Neural cell (in vitro differentiated cells): ENCODE measurements at regions not wholly inside any gene's neighbourhood (a gene's known extent, or its start where the extent isn't known, plus 50 kb on each side); places are given as distances from the start of the nearest gene placed in this dataset.

ENCODE experiments used
- H2AFZ ChIP-seq: fragments of 200-600, 300-800 bp; sonication (generic), shearing (Covaris generic); 2 replicates; pipeline ENCODE4 v1.6.0; 2014; ENCODE audit warnings: low read depth, mild to moderate bottlenecking, antibody characterized with exemption, low read length, moderate library complexity
- H3F3A ChIP-seq: fragments of 200-600 bp; shearing (Covaris generic); 2 replicates; pipeline ENCODE4 v1.6.1; 2016; ENCODE audit warnings: mild to moderate bottlenecking, moderate library complexity, mixed read lengths, antibody characterized with exemption, low read length; ENCODE audit not compliant: insufficient read depth, poor library complexity, severe bottlenecking
- H3K27ac ChIP-seq: fragments of 200-600, 300-800 bp; sonication (generic), shearing (Covaris generic); 2 replicates; pipeline ENCODE4 v1.5.1; 2014; ENCODE audit warnings: mild to moderate bottlenecking, low read length, moderate library complexity
- H3K27me3 ChIP-seq: fragments of 300-800, 200-600 bp; sonication (generic), shearing (Covaris generic); 2 replicates; pipeline ENCODE4 v1.6.0; 2014; ENCODE audit warnings: mild to moderate bottlenecking, low read depth, low read length, moderate library complexity; ENCODE audit not compliant: insufficient read depth
- H3K36me3 ChIP-seq: fragments of 300-800, 200-600 bp; sonication (generic), shearing (Covaris generic); 2 replicates; pipeline ENCODE4 v1.5.1; 2014; ENCODE audit warnings: mild to moderate bottlenecking, antibody characterized with exemption, low read length, moderate library complexity; ENCODE audit not compliant: insufficient read depth
- H3K4me2 ChIP-seq: fragments of 300-800, 200-600 bp; sonication (generic), shearing (Covaris generic); 2 replicates; pipeline ENCODE4 v1.6.0; 2014; ENCODE audit warnings: mild to moderate bottlenecking, low read length
- H3K4me3 ChIP-seq: fragments of 300-800, 200-600 bp; sonication (generic), shearing (Covaris generic); 2 replicates; pipeline ENCODE4 v1.5.1; 2014; ENCODE audit warnings: mild to moderate bottlenecking, low read length, moderate library complexity
- H3K79me2 ChIP-seq: fragments of 200-600 bp; shearing (Covaris generic); replicated peaks from 2 replicates; pipeline ENCODE4 v1.6.0; 2014; ENCODE audit warnings: mild to moderate bottlenecking, low read length, moderate library complexity; ENCODE audit not compliant: insufficient read depth
- H3K9ac ChIP-seq: fragments of 300-800, 200-600 bp; sonication (generic), shearing (Covaris generic); 2 replicates; pipeline ENCODE4 v1.6.1; 2016; ENCODE audit warnings: mild to moderate bottlenecking, low read length, mixed read lengths
- H3K9me2 ChIP-seq: fragments of 200-600 bp; shearing (Covaris generic); 2 replicates; pipeline ENCODE4 v1.6.1; 2016; ENCODE audit warnings: mild to moderate bottlenecking, low read length, mixed read lengths; ENCODE audit not compliant: insufficient read depth
- H3K9me3 ChIP-seq: fragments of 200-600, 300-800 bp; sonication (generic), shearing (Covaris generic); 2 replicates; pipeline ENCODE4 v1.6.1; 2016; ENCODE audit warnings: mild to moderate bottlenecking, mixed run types, low read length, moderate library complexity, mixed read lengths
- H4K20me1 ChIP-seq: fragments of 200-600 bp; shearing (Covaris generic); 2 replicates; pipeline ENCODE4 v1.6.1; 2016; ENCODE audit warnings: mild to moderate bottlenecking, mixed run types; ENCODE audit not compliant: insufficient read depth
- EZH2 ChIP-seq: fragments of 200-600, 300-800 bp; shearing (Covaris generic), sonication (generic); IDR thresholded peaks from 2 replicates; pipeline ENCODE4 v1.6.1; 2014; ENCODE audit warnings: antibody characterized with exemption, low read length, borderline replicate concordance, mild to moderate bottlenecking; ENCODE audit not compliant: insufficient read depth, poor library complexity, severe bottlenecking
- MXI1 ChIP-seq: fragments of 450-650 bp; conservative IDR thresholded peaks from 2 replicates; pipeline ENCODE4 v1.6.1; 2014; ENCODE audit warnings: antibody characterized with exemption, mild to moderate bottlenecking; ENCODE audit not compliant: poor library complexity, severe bottlenecking
- POLR2AphosphoS5 ChIP-seq: IDR thresholded peaks from 2 replicates; pipeline ENCODE4 v1.6.1; 2012
- RAD21 ChIP-seq: fragments of 450-650 bp; conservative IDR thresholded peaks from 2 replicates; pipeline ENCODE4 v1.6.1; 2014; ENCODE audit warnings: antibody characterized with exemption, mild to moderate bottlenecking, moderate library complexity
- TAF1 ChIP-seq: IDR thresholded peaks from 2 replicates; pipeline ENCODE4 v1.6.1; 2012; ENCODE audit warnings: low read depth
- TF ChIP-seq, protein P1 (sequence below): IDR thresholded peaks from 2 replicates; pipeline ENCODE4 v1.6.1; 2012; ENCODE audit warnings: borderline replicate concordance

DNA sequence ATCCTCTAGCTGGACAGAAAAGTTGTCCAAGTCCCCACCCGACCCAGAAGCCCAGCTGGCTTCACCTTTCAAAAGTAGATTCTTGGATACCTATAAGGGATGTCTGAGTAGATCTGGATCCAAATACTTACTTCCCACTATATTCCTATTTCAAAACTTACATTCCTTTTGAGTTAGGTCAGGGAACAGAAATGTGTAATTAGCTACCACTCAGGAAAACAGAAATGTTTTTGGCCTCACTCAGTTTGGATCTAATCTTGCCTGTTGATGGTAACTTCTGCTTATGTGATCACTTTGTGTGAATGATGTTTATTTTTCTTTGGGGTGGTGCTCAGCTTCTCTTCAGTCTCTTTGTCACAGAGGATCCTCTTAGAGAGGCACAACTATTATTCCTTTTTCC, 814.4 kb upstream of the RGS18 start:
- Histone ChIP-seq H3K79me2 (no peaks in the 10 kb centered on the region), H3K4me3 (no peak overlapping the region), H3K27ac (no peak overlapping the region), H2AFZ (no peak overlapping the region), H4K20me1 (no peaks in the 10 kb centered on the region), H3K36me3 (no peaks in the 10 kb centered on the region), H3K9ac (no peak overlapping the region), H3K9me3 (no peaks in the 10 kb centered on the region), H3K9me2 (no peaks in the 10 kb centered on the region), H3F3A (no peaks in the 10 kb centered on the region), H3K4me2 (no peak overlapping the region), H3K27me3 (no peaks in the 10 kb centered on the region)
- TF ChIP-seq EZH2, result no peak
- TF ChIP-seq, protein P1, sequence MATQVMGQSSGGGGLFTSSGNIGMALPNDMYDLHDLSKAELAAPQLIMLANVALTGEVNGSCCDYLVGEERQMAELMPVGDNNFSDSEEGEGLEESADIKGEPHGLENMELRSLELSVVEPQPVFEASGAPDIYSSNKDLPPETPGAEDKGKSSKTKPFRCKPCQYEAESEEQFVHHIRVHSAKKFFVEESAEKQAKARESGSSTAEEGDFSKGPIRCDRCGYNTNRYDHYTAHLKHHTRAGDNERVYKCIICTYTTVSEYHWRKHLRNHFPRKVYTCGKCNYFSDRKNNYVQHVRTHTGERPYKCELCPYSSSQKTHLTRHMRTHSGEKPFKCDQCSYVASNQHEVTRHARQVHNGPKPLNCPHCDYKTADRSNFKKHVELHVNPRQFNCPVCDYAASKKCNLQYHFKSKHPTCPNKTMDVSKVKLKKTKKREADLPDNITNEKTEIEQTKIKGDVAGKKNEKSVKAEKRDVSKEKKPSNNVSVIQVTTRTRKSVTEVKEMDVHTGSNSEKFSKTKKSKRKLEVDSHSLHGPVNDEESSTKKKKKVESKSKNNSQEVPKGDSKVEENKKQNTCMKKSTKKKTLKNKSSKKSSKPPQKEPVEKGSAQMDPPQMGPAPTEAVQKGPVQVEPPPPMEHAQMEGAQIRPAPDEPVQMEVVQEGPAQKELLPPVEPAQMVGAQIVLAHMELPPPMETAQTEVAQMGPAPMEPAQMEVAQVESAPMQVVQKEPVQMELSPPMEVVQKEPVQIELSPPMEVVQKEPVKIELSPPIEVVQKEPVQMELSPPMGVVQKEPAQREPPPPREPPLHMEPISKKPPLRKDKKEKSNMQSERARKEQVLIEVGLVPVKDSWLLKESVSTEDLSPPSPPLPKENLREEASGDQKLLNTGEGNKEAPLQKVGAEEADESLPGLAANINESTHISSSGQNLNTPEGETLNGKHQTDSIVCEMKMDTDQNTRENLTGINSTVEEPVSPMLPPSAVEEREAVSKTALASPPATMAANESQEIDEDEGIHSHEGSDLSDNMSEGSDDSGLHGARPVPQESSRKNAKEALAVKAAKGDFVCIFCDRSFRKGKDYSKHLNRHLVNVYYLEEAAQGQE, result no peak

DNA sequence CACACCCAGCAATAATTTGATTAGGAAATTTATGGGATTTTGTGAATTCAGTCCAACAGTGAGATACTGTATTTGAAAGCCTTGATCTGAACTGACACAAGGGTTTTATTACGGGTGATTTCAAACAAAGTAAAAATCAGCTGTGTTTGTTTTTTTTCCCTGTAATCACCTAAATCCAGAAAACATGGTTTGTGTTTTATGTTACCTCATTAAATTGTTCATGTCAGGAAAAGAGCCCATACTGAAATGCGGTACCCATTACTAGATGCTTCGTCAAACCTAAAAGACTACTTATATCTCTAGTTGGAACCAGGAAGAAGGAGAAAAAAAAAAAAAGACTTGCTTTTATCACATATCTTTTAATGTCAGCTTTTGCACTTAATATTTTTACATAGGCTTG, 811.9 kb upstream of the RGS18 start:
- TF ChIP-seq MXI1, result no peak
- TF ChIP-seq, protein P1, result no peak
- Histone ChIP-seq H3K27me3 (no peaks in the 10 kb centered on the region), H3K36me3 (no peaks in the 10 kb centered on the region), H3K9me2 (no peaks in the 10 kb centered on the region), H4K20me1 (no peaks in the 10 kb centered on the region), H3K4me3 (no peak overlapping the region), H2AFZ (no peak overlapping the region), H3K9ac (no peak overlapping the region), H3K79me2 (no peaks in the 10 kb centered on the region), H3K27ac (no peak overlapping the region), H3K9me3 (no peaks in the 10 kb centered on the region), H3F3A (no peaks in the 10 kb centered on the region), H3K4me2 (no peak overlapping the region)

DNA sequence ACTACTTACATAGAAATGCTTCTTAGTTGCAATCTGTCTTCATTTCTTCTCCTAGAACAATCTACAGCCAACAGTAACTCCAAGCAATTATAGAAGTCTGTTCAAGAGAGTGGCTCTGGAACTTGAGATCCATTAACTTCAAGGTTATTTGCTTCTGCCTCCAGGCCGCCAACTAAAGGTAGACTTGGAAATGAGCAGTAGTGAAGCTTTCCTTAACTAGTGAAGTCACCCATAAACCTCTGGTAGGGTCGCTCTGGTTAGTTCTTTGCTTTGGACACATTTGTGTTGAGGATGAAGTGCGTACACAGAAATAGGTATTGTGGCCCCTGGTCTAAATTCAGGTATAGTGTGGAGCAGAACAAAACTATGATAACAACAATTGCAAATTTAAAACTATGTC, 809.9 kb upstream of the RGS18 start:
- Histone ChIP-seq H3F3A (no peaks in the 10 kb centered on the region), H2AFZ (no peak overlapping the region), H4K20me1 (no peaks in the 10 kb centered on the region), H3K27ac (no peak overlapping the region), H3K9ac (no peak overlapping the region), H3K4me3 (no peak overlapping the region), H3K9me2 (no peaks in the 10 kb centered on the region), H3K79me2 (no peaks in the 10 kb centered on the region), H3K27me3 (no peaks in the 10 kb centered on the region), H3K4me2 (no peak overlapping the region), H3K36me3 (no peaks in the 10 kb centered on the region), H3K9me3 (no peaks in the 10 kb centered on the region)
- TF ChIP-seq RAD21 (no peak), MXI1 (no peak), EZH2 (no peak), TAF1 (no peak), POLR2AphosphoS5 (no peak)
- TF ChIP-seq, protein P1, result no peak
